GM23338 (cell line): ENCODE measurements at regions not wholly inside any gene's neighbourhood (a gene's known extent, or its start where the extent isn't known, plus 50 kb on each side); places are given as distances from the start of the nearest gene placed in this dataset.

ENCODE experiments used
- ATAC-seq: fragments of 200-7000 bp; cut with Tn5 transposase; 3 replicates; pipeline ENCODE4 v1.9.1; 2020
- DNase-seq: peaks from one replicate; pipeline ENCODE4 v3.0.0-alpha.2; 2015; ENCODE audit warnings: low spot score
- H2AFZ ChIP-seq: fragments of 200-600 bp; sonication (generic); 2 replicates; pipeline ENCODE4 v1.8.0; 2016; ENCODE audit warnings: antibody characterized with exemption, mild to moderate bottlenecking, moderate library complexity
- H3F3A ChIP-seq: fragments of 200-600 bp; sonication (generic); replicated peaks from 2 replicates; pipeline ENCODE4 v1.8.0; 2017; ENCODE audit warnings: antibody characterized with exemption, mixed run types, low read depth
- H3K27ac ChIP-seq: fragments of 200-600 bp; sonication (generic); 2 replicates; pipeline ENCODE4 v1.6.1; 2016; ENCODE audit warnings: low read depth
- H3K27me3 ChIP-seq: fragments of 200-600 bp; sonication (generic); 2 replicates; pipeline ENCODE4 v1.8.0; 2016; ENCODE audit warnings: mild to moderate bottlenecking, mixed run types, moderate library complexity; ENCODE audit not compliant: insufficient read depth
- H3K36me3 ChIP-seq: fragments of 200-600 bp; sonication (generic); 2 replicates; pipeline ENCODE4 v1.8.0; 2016; ENCODE audit warnings: mild to moderate bottlenecking; ENCODE audit not compliant: insufficient read depth
- H3K4me1 ChIP-seq: fragments of 200-600 bp; sonication (generic); 2 replicates; pipeline ENCODE4 v1.8.0; 2016; ENCODE audit warnings: mild to moderate bottlenecking, moderate library complexity; ENCODE audit not compliant: insufficient read depth
- H3K4me2 ChIP-seq: fragments of 200-600 bp; sonication (generic); 2 replicates; pipeline ENCODE4 v1.7.1; 2017; ENCODE audit warnings: mixed run types
- H3K4me3 ChIP-seq: fragments of 200-600 bp; sonication (generic); 2 replicates; pipeline ENCODE4 v1.6.1; 2016; ENCODE audit warnings: mixed run types
- H3K79me2 ChIP-seq: fragments of 200-600 bp; sonication (generic); replicated peaks from 2 replicates; pipeline ENCODE4 v1.8.0; 2017; ENCODE audit warnings: mild to moderate bottlenecking; ENCODE audit not compliant: insufficient read depth
- H3K9me2 ChIP-seq: fragments of 200-600 bp; sonication (generic); 2 replicates; pipeline ENCODE4 v1.8.0; 2017; ENCODE audit not compliant: insufficient read depth
- H4K20me1 ChIP-seq: fragments of 200-600 bp; sonication (generic); replicated peaks from 2 replicates; pipeline ENCODE4 v1.8.0; 2017; ENCODE audit warnings: mild to moderate bottlenecking; ENCODE audit not compliant: insufficient read depth
- H3K27ac Mint-ChIP-seq: 2 replicates; pipeline ENCODE4 v1.8.0; 2020; ENCODE audit warnings: inconsistent platforms, mild to moderate bottlenecking, moderate library complexity, mixed read lengths
- H3K27me3 Mint-ChIP-seq: 3 replicates; pipeline ENCODE4 v1.8.0; 2022; ENCODE audit warnings: low read depth, mild to moderate bottlenecking, moderate library complexity, mixed read lengths, inconsistent platforms; ENCODE audit not compliant: insufficient read depth, poor library complexity
- H3K36me3 Mint-ChIP-seq: 3 replicates; pipeline ENCODE4 v1.8.0; 2021; ENCODE audit warnings: low read depth, mild to moderate bottlenecking, inconsistent platforms, moderate library complexity, mixed read lengths
- H3K4me1 Mint-ChIP-seq: 3 replicates; pipeline ENCODE4 v1.8.0; 2020; ENCODE audit warnings: mild to moderate bottlenecking, inconsistent platforms, mixed read lengths
- H3K4me3 Mint-ChIP-seq: 3 replicates; pipeline ENCODE4 v1.8.0; 2021; ENCODE audit warnings: moderate library complexity, mild to moderate bottlenecking, inconsistent platforms, mixed read lengths
- H3K9me3 Mint-ChIP-seq: 3 replicates; pipeline ENCODE4 v1.8.0; 2020; ENCODE audit warnings: moderate library complexity, mild to moderate bottlenecking, inconsistent platforms, mixed read lengths
- CREB1 ChIP-seq: fragments of 250-450 bp; sonication (Bioruptor Pico); IDR thresholded peaks from 2 replicates; pipeline ENCODE4 v1.5.0; 2020; ENCODE audit warnings: low read depth, mild to moderate bottlenecking, moderate library complexity
- CTCF ChIP-seq, 2 experiments: fragments of 200-600 bp in 1 of 2; sonication (generic) in 1 of 2; conservative IDR thresholded peaks; 2 replicates each; pipeline versions ENCODE4 v1.5.1 to v1.6.1; 2016 to 2017; ENCODE audit warnings: antibody characterized with exemption in 2 of 2, low read depth in 2 of 2, mild to moderate bottlenecking in 2 of 2, moderate library complexity in 1 of 2
- ETS1 ChIP-seq: IDR thresholded peaks from 2 replicates; pipeline ENCODE4 v1.6.1; 2016; ENCODE audit warnings: antibody characterized with exemption
- EZH2 ChIP-seq: fragments of 200-600 bp; sonication (generic); IDR thresholded peaks from one replicate; pipeline ENCODE4 v1.8.0; 2017; ENCODE audit warnings: antibody characterized with exemption, mild to moderate bottlenecking, low read depth; ENCODE audit not compliant: unreplicated experiment
- EZH2phosphoT487 ChIP-seq: fragments of 200-600 bp; sonication (generic); IDR thresholded peaks from one replicate; pipeline ENCODE4 v1.8.1; 2018; ENCODE audit warnings: antibody characterized with exemption; ENCODE audit not compliant: unreplicated experiment
- JUNB ChIP-seq: IDR thresholded peaks from one replicate; pipeline ENCODE4 v1.6.1; 2016; ENCODE audit warnings: antibody characterized with exemption; ENCODE audit not compliant: unreplicated experiment
- NANOG ChIP-seq: IDR thresholded peaks from 2 replicates; pipeline ENCODE4 v1.6.1; 2016; ENCODE audit warnings: antibody characterized with exemption, borderline replicate concordance
- POLR2AphosphoS5 ChIP-seq: IDR thresholded peaks from 2 replicates; pipeline ENCODE4 v1.6.1; 2016; ENCODE audit warnings: antibody characterized with exemption, low read depth
- STAT1 ChIP-seq: IDR thresholded peaks from one replicate; pipeline ENCODE4 v1.6.1; 2016; ENCODE audit warnings: antibody characterized with exemption; ENCODE audit not compliant: unreplicated experiment
- ZNF114 ChIP-seq: fragments of 250-450 bp; sonication (Bioruptor Pico); IDR thresholded peaks from 2 replicates; pipeline ENCODE4 v1.5.0; 2020; ENCODE audit warnings: mild to moderate bottlenecking, moderate library complexity
- ZNF331 ChIP-seq: fragments of 250-450 bp; sonication (Bioruptor Pico); IDR thresholded peaks from 2 replicates; pipeline ENCODE4 v1.5.0; 2020; ENCODE audit warnings: low read depth, mild to moderate bottlenecking, moderate library complexity
- TF ChIP-seq, protein P1 (sequence below): IDR thresholded peaks from one replicate; pipeline ENCODE4 v1.6.1; 2018; ENCODE audit warnings: antibody characterized with exemption; ENCODE audit not compliant: unreplicated experiment
- TF ChIP-seq, protein P2 (sequence below): fragments of 250-450 bp; sonication (Bioruptor Pico); IDR thresholded peaks from 2 replicates; pipeline ENCODE4 v1.5.0; 2020; ENCODE audit warnings: mild to moderate bottlenecking, moderate library complexity

- ATAC-seq (no peak), DNase-seq (no peak)
- H3K27me3 Mint-ChIP-seq = no peaks in the 10 kb centered on the region
- no peaks in the 10 kb centered on the region for H3K79me2 ChIP-seq
- TF ChIP-seq POLR2AphosphoS5 = no peak
- TF ChIP-seq STAT1 = no peak
- TF ChIP-seq EZH2 = no peak
- TF ChIP-seq NANOG = no peak
- no peak for TF ChIP-seq CREB1 (CRISPR knock-in tag)
- TF ChIP-seq ZNF114 (CRISPR knock-in tag) = no peak
- TF ChIP-seq CTCF (conservative IDR thresholded peaks at IDR 0.05; ENCODE audit: low read depth in 2 of 2) = no peak
- TF ChIP-seq ZNF331 (CRISPR knock-in tag) = no peak
- no peak for TF ChIP-seq JUNB
- TF ChIP-seq, protein P1, sequence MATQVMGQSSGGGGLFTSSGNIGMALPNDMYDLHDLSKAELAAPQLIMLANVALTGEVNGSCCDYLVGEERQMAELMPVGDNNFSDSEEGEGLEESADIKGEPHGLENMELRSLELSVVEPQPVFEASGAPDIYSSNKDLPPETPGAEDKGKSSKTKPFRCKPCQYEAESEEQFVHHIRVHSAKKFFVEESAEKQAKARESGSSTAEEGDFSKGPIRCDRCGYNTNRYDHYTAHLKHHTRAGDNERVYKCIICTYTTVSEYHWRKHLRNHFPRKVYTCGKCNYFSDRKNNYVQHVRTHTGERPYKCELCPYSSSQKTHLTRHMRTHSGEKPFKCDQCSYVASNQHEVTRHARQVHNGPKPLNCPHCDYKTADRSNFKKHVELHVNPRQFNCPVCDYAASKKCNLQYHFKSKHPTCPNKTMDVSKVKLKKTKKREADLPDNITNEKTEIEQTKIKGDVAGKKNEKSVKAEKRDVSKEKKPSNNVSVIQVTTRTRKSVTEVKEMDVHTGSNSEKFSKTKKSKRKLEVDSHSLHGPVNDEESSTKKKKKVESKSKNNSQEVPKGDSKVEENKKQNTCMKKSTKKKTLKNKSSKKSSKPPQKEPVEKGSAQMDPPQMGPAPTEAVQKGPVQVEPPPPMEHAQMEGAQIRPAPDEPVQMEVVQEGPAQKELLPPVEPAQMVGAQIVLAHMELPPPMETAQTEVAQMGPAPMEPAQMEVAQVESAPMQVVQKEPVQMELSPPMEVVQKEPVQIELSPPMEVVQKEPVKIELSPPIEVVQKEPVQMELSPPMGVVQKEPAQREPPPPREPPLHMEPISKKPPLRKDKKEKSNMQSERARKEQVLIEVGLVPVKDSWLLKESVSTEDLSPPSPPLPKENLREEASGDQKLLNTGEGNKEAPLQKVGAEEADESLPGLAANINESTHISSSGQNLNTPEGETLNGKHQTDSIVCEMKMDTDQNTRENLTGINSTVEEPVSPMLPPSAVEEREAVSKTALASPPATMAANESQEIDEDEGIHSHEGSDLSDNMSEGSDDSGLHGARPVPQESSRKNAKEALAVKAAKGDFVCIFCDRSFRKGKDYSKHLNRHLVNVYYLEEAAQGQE = no peak
- TF ChIP-seq, protein P2, sequence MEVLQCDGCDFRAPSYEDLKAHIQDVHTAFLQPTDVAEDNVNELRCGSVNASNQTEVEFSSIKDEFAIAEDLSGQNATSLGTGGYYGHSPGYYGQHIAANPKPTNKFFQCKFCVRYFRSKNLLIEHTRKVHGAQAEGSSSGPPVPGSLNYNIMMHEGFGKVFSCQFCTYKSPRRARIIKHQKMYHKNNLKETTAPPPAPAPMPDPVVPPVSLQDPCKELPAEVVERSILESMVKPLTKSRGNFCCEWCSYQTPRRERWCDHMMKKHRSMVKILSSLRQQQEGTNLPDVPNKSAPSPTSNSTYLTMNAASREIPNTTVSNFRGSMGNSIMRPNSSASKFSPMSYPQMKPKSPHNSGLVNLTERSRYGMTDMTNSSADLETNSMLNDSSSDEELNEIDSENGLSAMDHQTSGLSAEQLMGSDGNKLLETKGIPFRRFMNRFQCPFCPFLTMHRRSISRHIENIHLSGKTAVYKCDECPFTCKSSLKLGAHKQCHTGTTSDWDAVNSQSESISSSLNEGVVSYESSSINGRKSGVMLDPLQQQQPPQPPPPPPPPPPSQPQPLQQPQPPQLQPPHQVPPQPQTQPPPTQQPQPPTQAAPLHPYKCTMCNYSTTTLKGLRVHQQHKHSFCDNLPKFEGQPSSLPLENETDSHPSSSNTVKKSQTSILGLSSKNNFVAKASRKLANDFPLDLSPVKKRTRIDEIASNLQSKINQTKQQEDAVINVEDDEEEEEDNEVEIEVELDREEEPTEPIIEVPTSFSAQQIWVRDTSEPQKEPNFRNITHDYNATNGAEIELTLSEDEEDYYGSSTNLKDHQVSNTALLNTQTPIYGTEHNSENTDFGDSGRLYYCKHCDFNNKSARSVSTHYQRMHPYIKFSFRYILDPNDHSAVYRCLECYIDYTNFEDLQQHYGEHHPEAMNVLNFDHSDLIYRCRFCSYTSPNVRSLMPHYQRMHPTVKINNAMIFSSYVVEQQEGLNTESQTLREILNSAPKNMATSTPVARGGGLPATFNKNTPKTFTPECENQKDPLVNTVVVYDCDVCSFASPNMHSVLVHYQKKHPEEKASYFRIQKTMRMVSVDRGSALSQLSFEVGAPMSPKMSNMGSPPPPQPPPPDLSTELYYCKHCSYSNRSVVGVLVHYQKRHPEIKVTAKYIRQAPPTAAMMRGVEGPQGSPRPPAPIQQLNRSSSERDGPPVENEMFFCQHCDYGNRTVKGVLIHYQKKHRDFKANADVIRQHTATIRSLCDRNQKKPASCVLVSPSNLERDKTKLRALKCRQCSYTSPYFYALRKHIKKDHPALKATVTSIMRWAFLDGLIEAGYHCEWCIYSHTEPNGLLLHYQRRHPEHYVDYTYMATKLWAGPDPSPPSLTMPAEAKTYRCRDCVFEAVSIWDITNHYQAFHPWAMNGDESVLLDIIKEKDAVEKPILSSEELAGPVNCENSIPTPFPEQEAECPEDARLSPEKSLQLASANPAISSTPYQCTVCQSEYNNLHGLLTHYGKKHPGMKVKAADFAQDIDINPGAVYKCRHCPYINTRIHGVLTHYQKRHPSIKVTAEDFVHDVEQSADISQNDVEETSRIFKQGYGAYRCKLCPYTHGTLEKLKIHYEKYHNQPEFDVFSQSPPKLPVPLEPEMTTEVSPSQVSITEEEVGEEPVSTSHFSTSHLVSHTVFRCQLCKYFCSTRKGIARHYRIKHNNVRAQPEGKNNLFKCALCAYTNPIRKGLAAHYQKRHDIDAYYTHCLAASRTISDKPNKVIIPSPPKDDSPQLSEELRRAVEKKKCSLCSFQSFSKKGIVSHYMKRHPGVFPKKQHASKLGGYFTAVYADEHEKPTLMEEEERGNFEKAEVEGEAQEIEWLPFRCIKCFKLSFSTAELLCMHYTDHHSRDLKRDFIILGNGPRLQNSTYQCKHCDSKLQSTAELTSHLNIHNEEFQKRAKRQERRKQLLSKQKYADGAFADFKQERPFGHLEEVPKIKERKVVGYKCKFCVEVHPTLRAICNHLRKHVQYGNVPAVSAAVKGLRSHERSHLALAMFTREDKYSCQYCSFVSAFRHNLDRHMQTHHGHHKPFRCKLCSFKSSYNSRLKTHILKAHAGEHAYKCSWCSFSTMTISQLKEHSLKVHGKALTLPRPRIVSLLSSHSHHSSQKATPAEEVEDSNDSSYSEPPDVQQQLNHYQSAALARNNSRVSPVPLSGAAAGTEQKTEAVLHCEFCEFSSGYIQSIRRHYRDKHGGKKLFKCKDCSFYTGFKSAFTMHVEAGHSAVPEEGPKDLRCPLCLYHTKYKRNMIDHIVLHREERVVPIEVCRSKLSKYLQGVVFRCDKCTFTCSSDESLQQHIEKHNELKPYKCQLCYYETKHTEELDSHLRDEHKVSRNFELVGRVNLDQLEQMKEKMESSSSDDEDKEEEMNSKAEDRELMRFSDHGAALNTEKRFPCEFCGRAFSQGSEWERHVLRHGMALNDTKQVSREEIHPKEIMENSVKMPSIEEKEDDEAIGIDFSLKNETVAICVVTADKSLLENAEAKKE (CRISPR knock-in tag) = no peak
- TF ChIP-seq ETS1 = no peak
- no peak for TF ChIP-seq EZH2phosphoT487
- no peak overlapping the region for H3K27ac ChIP-seq
- H2AFZ ChIP-seq = no peak overlapping the region
- no peaks in the 10 kb centered on the region for H4K20me1 ChIP-seq
- no peak overlapping the region for H3K27ac Mint-ChIP-seq
- H3F3A ChIP-seq = no peaks in the 10 kb centered on the region
- no peak overlapping the region for H3K4me2 ChIP-seq
- H3K36me3 ChIP-seq = no peaks in the 10 kb centered on the region
- H3K4me3 Mint-ChIP-seq = no peak overlapping the region
- peaks cover 56% of the 10 kb centered on the region for H3K9me3 Mint-ChIP-seq
- H3K36me3 Mint-ChIP-seq = peaks cover 12% of the 10 kb centered on the region
- no peaks in the 10 kb centered on the region for H3K4me1 ChIP-seq
- H3K4me3 ChIP-seq = no peak overlapping the region
- no peaks in the 10 kb centered on the region for H3K27me3 ChIP-seq
- no peaks in the 10 kb centered on the region for H3K4me1 Mint-ChIP-seq
- no peaks in the 10 kb centered on the region for H3K9me2 ChIP-seq
These were observed 667.1 kb downstream of the SH3BGRL start for GRCh38 chrX:81868979-81869378.
